ENCODE measurements at regions not wholly inside any gene's neighbourhood (a gene's known extent, or its start where the extent isn't known, plus 50 kb on each side); places are given as distances from the start of the nearest gene placed in this dataset.
"Not testable (repeated sequence)": the region's sequence is repeated elsewhere in the genome, so short reads cannot be mapped to it uniquely, and the experiment has no call there.

DNA sequence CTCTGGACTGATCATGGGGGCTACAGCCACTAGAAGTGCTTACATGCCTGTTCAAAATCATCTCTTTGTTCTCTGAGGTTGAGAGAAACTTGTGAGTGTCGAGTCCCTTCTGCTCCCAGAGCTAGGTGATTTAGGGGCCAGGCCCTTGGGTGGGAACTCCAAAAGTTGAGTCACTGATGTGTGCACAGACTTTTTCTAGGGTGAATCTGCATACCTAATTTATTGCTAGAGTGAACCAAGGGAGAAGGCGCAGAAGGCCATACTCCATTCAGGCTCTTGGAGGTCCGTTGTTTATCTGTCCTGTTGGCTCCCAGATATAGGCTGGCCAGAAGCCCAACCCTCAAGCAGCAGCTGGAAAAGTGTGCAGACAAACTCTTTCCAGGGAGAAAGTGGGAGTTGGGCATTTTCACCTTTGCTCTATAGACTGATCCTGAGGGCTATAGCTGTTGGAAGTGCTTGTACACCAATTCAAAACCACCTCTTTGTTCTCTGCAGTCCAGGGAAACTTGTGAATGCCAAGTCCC lies 80.8 kb upstream of the ARX start:
- no peaks in the 10 kb centered on the region for H3K36me3 ChIP-seq (ENCODE audit: control insufficient read depth in 2 of 2, insufficient read depth in 1 of 2, low read length in 2 of 2)
- no peaks in the 10 kb centered on the region for H3K9me3 ChIP-seq (ENCODE audit: control insufficient read depth, insufficient read depth, low read depth, low read length)
- no peaks in the 10 kb centered on the region for H3K4me1 ChIP-seq (ENCODE audit: control insufficient read depth, insufficient read depth, low read length)
- no peak for TF ChIP-seq ZNF184 (tag by site-specific recombination; IDR thresholded peaks at IDR 0.05)
- TF ChIP-seq, protein P1, sequence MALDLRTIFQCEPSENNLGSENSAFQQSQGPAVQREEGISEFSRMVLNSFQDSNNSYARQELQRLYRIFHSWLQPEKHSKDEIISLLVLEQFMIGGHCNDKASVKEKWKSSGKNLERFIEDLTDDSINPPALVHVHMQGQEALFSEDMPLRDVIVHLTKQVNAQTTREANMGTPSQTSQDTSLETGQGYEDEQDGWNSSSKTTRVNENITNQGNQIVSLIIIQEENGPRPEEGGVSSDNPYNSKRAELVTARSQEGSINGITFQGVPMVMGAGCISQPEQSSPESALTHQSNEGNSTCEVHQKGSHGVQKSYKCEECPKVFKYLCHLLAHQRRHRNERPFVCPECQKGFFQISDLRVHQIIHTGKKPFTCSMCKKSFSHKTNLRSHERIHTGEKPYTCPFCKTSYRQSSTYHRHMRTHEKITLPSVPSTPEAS (tag by site-specific recombination; IDR thresholded peaks at IDR 0.05): no peak
- no peak for TF ChIP-seq ZNF394 (tag by site-specific recombination; IDR thresholded peaks at IDR 0.05; ENCODE audit: borderline replicate concordance)
- no peak for TF ChIP-seq HOXD13 (CRISPR knock-in tag; IDR thresholded peaks at IDR 0.05; ENCODE audit: borderline replicate concordance)
- no peak for TF ChIP-seq ZBTB17 (tag by site-specific recombination; IDR thresholded peaks at IDR 0.05)
- no peak for TF ChIP-seq ZNF266 (tag by site-specific recombination; IDR thresholded peaks at IDR 0.05; ENCODE audit: low read depth)
- no peak for TF ChIP-seq ZNF174 (tag by site-specific recombination; IDR thresholded peaks at IDR 0.05)
- TF ChIP-seq ZEB2 (tag by site-specific recombination; IDR thresholded peaks at IDR 0.05): no peak
- ChIA-PET CTCF (no interaction called here), POLR2A (no interaction called here)
- H3K4me3 ChIP-seq (ENCODE audit: low read depth, low read length): no peak overlapping the region
- no peak overlapping the region for H3K27ac ChIP-seq (ENCODE audit: extremely low read depth, low read depth, low read length)

DNA sequence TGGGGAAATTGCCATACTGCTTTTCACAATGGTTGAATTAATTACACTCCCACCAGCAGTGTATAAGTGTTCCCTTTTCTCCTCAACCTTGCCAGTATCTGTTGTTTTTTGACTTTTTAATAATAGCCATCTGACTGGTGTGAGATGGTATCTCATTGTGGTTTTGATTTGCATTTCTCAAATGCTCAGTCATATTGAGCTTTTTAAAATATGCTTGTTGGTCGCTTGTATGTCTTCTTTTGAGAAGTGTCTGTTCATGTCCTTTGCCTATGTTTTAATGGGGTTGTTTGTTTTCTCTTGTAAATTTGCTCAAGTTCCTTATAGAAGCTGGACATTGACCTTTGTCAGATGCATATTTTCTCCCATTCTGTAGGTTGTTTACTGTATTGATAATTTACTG lies 75.4 kb upstream of the ARX start:
- H3K4me1 ChIP-seq (ENCODE audit: control insufficient read depth, insufficient read depth, low read length); H3K4me3 ChIP-seq (ENCODE audit: low read depth, low read length); H3K9me3 ChIP-seq (ENCODE audit: control insufficient read depth, insufficient read depth, low read depth, low read length); POLR2A ChIA-PET; H3K27ac ChIP-seq (ENCODE audit: extremely low read depth, low read depth, low read length); H3K36me3 ChIP-seq (ENCODE audit: control insufficient read depth in 2 of 2, insufficient read depth in 1 of 2, low read length in 2 of 2): not testable (repeated sequence)
- CTCF ChIA-PET: interaction anchor here (0.7 to 1.1 kb wide), 2 partner anchors 69 to 694 kb away, joined by 3 to 5 read pairs; no protein-coding TSS in a partner anchor

DNA sequence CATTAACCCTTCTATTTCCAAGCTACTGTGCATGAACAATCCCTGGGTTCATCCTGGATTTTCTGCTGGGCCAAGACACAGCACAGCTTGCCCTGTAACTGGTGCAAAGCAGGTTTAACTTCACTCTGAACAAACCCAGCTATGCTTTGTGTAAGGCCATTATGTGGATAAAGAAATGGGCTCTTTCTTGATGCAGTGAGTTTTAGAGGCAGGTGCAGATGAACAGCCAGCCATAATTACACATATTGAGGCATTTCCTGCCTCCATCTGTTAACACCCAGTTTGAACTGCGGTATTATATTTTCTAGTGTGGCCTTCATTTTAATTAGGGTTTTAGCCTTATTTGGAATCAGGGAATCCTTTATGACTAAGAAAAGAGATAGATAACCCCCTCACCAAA lies 68.7 kb upstream of the ARX start:
- H3K9me3 ChIP-seq (ENCODE audit: control insufficient read depth, insufficient read depth, low read depth, low read length): peaks cover 3% of the 10 kb centered on the region; the same call in 1 of the 2 replicates
- ChIA-PET CTCF (interaction anchor here (1.4 kb wide), 1 partner anchor 57 kb away, joined by 3 read pairs; no protein-coding TSS in a partner anchor), POLR2A (no interaction called here)
- no peak overlapping the region for H3K27ac ChIP-seq (ENCODE audit: extremely low read depth, low read depth, low read length)
- no peak overlapping the region for H3K4me3 ChIP-seq (ENCODE audit: low read depth, low read length)
- no peaks in the 10 kb centered on the region for H3K4me1 ChIP-seq (ENCODE audit: control insufficient read depth, insufficient read depth, low read length)
- H3K36me3 ChIP-seq (ENCODE audit: control insufficient read depth in 2 of 2, insufficient read depth in 1 of 2, low read length in 2 of 2): no peaks in the 10 kb centered on the region
- no peak for TF ChIP-seq ZNF121 (tag by site-specific recombination; IDR thresholded peaks at IDR 0.05)
- no peak for TF ChIP-seq ZFP37 (tag by site-specific recombination; IDR thresholded peaks at IDR 0.05)
- no peak for TF ChIP-seq ZEB2 (tag by site-specific recombination; IDR thresholded peaks at IDR 0.05)
- TF ChIP-seq KLF1 (tag by site-specific recombination; IDR thresholded peaks at IDR 0.05): no peak
- no peak for TF ChIP-seq EGR2 (tag by site-specific recombination; IDR thresholded peaks at IDR 0.05; ENCODE audit: low read depth)
- no peak for TF ChIP-seq KLF10 (tag by site-specific recombination; IDR thresholded peaks at IDR 0.05)

DNA sequence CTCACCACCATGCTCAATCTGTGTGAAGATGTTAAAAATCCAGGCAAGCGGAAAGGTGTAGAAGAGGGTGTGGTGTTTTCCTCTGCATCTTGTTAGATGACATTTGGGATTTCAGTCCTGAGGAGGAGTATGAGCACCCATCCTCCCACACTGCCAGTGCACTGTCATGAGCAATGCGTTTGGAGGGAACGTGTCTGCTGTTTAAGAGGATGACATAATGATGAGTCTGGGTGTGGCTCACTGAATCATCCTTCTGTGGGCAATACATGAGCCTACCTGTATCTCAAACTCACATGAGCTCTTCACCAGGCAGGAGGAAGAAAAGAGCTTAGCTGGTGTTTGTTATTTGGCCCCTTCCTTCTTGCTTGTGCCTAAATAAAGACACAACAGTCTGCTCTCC lies 67.9 kb upstream of the ARX start:
- Histone ChIP-seq H3K4me1 (ENCODE audit: control insufficient read depth, insufficient read depth, low read length) (no peaks in the 10 kb centered on the region), H3K36me3 (ENCODE audit: control insufficient read depth in 2 of 2, insufficient read depth in 1 of 2, low read length in 2 of 2) (no peaks in the 10 kb centered on the region), H3K9me3 (ENCODE audit: control insufficient read depth, insufficient read depth, low read depth, low read length) (peaks cover 3% of the 10 kb centered on the region; the same call in 1 of the 2 replicates), H3K4me3 (ENCODE audit: low read depth, low read length) (no peak overlapping the region), H3K27ac (ENCODE audit: extremely low read depth, low read depth, low read length) (no peak overlapping the region)
- CTCF ChIA-PET: interaction anchor here (1.4 kb wide), 1 partner anchor 58 kb away, joined by 3 read pairs; no protein-coding TSS in a partner anchor
- POLR2A ChIA-PET: no interaction called here
- TF ChIP-seq, protein P2, sequence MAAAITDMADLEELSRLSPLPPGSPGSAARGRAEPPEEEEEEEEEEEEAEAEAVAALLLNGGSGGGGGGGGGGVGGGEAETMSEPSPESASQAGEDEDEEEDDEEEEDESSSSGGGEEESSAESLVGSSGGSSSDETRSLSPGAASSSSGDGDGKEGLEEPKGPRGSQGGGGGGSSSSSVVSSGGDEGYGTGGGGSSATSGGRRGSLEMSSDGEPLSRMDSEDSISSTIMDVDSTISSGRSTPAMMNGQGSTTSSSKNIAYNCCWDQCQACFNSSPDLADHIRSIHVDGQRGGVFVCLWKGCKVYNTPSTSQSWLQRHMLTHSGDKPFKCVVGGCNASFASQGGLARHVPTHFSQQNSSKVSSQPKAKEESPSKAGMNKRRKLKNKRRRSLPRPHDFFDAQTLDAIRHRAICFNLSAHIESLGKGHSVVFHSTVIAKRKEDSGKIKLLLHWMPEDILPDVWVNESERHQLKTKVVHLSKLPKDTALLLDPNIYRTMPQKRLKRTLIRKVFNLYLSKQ (tag by site-specific recombination; IDR thresholded peaks at IDR 0.05; ENCODE audit: borderline replicate concordance): no peak
- TF ChIP-seq, protein P3, sequence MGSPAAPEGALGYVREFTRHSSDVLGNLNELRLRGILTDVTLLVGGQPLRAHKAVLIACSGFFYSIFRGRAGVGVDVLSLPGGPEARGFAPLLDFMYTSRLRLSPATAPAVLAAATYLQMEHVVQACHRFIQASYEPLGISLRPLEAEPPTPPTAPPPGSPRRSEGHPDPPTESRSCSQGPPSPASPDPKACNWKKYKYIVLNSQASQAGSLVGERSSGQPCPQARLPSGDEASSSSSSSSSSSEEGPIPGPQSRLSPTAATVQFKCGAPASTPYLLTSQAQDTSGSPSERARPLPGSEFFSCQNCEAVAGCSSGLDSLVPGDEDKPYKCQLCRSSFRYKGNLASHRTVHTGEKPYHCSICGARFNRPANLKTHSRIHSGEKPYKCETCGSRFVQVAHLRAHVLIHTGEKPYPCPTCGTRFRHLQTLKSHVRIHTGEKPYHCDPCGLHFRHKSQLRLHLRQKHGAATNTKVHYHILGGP (tag by site-specific recombination; IDR thresholded peaks at IDR 0.05): no peak
- no peak for TF ChIP-seq ZNF747 (tag by site-specific recombination; IDR thresholded peaks at IDR 0.05)
- TF ChIP-seq, protein P4, sequence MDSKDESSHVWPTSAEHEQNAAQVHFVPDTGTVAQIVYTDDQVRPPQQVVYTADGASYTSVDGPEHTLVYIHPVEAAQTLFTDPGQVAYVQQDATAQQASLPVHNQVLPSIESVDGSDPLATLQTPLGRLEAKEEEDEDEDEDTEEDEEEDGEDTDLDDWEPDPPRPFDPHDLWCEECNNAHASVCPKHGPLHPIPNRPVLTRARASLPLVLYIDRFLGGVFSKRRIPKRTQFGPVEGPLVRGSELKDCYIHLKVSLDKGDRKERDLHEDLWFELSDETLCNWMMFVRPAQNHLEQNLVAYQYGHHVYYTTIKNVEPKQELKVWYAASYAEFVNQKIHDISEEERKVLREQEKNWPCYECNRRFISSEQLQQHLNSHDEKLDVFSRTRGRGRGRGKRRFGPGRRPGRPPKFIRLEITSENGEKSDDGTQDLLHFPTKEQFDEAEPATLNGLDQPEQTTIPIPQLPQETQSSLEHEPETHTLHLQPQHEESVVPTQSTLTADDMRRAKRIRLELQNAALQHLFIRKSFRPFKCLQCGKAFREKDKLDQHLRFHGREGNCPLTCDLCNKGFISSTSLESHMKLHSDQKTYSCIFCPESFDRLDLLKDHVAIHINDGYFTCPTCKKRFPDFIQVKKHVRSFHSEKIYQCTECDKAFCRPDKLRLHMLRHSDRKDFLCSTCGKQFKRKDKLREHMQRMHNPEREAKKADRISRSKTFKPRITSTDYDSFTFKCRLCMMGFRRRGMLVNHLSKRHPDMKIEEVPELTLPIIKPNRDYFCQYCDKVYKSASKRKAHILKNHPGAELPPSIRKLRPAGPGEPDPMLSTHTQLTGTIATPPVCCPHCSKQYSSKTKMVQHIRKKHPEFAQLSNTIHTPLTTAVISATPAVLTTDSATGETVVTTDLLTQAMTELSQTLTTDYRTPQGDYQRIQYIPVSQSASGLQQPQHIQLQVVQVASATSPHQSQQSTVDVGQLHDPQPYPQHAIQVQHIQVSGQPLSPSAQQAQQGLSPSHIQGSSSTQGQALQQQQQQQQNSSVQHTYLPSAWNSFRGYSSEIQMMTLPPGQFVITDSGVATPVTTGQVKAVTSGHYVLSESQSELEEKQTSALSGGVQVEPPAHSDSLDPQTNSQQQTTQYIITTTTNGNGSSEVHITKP (tag by site-specific recombination; IDR thresholded peaks at IDR 0.05): no peak
- no peak for TF ChIP-seq ZNF548 (tag by site-specific recombination; IDR thresholded peaks at IDR 0.05)
- no peak for TF ChIP-seq ZBTB17 (tag by site-specific recombination; IDR thresholded peaks at IDR 0.05)
- TF ChIP-seq, protein P5, sequence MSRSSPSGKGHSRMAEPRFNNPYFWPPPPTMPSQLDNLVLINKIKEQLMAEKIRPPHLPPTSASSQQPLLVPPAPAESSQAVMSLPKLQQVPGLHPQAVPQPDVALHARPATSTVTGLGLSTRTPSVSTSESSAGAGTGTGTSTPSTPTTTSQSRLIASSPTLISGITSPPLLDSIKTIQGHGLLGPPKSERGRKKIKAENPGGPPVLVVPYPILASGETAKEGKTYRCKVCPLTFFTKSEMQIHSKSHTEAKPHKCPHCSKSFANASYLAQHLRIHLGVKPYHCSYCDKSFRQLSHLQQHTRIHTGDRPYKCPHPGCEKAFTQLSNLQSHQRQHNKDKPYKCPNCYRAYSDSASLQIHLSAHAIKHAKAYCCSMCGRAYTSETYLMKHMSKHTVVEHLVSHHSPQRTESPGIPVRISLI (tag by site-specific recombination; IDR thresholded peaks at IDR 0.05): no peak
- no peak for TF ChIP-seq GLI4 (tag by site-specific recombination; IDR thresholded peaks at IDR 0.05)
